Hepatic stellate cell (primary cell): ENCODE measurements at regions not wholly inside any gene's neighbourhood (a gene's known extent, or its start where the extent isn't known, plus 50 kb on each side); places are given as distances from the start of the nearest gene placed in this dataset.

ENCODE experiments used
- DNase-seq: peaks from one replicate; pipeline ENCODE4 v3.0.0; 2011; ENCODE audit warnings: low spot score

GRCh38 chr2:238654479-238655197, 193.2 kb upstream of the TWIST2 start:
- no peak for DNase-seq

GRCh38 chr2:238655198-238655860, 192.6 kb upstream of the TWIST2 start:
- DNase-seq, result no peak

- no peak for DNase-seq
Observed at GRCh38 chr2:238655974-238656722, 191.7 kb upstream of the TWIST2 start.

DNA sequence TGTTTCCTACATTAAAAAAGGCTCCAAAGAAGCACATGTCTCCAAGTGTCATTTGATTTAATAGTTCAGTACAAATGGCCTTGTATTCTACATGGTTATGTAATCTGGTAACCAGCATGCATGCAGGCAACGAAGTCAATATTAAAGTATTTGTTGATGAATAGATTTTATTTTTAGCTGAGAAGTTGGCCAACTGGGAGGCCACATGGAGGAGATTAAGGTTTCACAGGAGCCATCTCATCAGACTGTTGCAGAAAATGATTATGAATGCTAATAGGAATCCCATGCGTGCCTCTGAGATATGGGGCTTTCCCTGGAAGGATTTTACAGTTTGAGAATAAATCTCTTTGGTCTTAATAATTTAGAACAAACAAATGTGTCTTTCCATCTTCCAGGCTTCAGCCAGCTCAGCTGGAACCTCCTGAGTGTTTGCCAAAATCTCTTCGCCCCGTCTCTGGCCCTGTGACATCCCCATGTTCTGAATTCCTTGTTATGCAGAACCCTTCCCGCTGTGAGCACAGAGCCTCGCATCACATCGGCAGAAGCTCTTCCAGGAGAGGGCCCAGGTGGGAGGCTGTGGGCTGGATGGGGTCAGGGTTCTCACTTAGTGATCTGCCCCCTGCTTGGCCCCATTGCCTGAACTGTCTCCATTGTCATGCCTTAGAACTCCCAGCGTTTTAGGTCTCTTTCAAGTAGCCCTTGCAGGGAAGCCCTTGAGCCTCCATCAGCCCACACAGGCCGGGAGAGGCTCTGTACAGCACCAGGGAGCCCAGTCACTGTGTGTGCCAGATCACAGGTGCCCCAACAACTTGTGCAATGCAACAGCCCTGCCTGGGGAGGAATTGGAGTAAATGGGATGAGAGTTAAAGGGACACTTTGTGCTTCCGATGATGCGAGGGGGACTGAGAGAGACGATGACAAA, 190.5 kb upstream of the TWIST2 start:
- DNase-seq, result no peak

- no peak for DNase-seq
Observed at GRCh38 chr2:238658054-238658407, 189.9 kb upstream of the TWIST2 start.

GRCh38 chr2:238658820-238659219, 189.1 kb upstream of the TWIST2 start:
- no peak for DNase-seq

- DNase-seq, result no peak
Observed at GRCh38 chr2:238659231-238659630, 188.7 kb upstream of the TWIST2 start.

DNA sequence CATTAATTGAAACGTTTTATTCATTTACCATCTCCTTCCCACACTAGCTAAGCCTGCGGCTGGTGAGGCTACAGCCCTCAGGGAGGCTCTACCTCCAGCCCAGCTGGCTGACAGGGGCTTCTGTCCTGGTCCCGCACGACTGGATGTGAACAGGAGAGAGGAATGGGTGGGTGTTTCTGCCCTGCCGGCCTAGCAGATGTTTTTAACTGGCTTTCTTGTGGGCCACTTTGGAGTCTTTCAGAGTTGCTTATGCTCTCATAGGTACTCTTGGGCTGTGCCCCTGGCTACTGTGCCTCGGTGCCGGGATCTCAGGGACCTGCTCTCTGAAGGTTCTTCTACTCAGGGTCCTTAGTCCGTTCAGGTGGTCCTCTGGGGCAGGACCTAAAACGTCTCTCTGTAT, 184.3 kb upstream of the TWIST2 start:
- no peak for DNase-seq

GRCh38 chr2:238665919-238666318, 182.0 kb upstream of the TWIST2 start:
- DNase-seq, result no peak

DNA sequence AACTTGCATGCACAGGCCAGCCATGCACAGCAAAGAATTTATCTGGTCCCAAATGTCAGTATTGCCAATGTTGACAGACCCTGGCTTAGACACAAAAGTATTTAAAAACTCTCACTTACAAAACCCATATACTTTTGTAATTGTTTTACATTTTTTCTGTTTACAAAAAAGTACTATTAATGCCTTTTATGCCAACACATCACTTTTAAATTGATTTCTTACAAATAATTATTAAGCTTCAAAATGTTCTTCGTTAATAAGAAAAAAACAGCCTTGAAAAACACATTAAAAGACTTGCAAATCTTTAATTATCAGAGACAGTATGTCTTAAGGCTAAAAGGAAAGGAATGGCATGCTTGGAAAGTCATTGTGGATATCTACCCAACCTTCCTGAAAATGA, 181.3 kb upstream of the TWIST2 start:
- DNase-seq, result no peak

DNA sequence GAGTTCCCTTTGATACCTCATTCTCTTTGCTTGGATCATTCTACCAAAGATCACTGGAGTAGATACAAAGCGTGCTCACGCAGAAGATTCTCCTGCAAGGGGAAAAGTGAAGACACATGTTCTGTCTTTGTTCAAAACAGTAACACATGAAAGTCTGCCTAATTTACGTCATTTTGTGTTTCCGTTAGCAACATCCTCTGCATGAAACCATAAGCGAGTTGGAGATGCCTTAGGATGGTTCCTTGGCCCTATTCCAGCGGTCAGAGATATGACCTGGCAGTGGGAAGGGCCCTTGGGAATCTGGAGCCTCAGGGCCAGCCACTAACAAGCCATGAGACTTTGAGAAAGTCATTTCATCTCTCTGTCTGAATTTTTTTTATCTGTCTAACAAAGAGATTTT, 180.9 kb upstream of the TWIST2 start:
- DNase-seq, result no peak

- DNase-seq, result no peak
Observed at GRCh38 chr2:238667639-238668038, 180.2 kb upstream of the TWIST2 start.

- no peak for DNase-seq
Observed at GRCh38 chr2:238668426-238668825, 179.5 kb upstream of the TWIST2 start.

DNA sequence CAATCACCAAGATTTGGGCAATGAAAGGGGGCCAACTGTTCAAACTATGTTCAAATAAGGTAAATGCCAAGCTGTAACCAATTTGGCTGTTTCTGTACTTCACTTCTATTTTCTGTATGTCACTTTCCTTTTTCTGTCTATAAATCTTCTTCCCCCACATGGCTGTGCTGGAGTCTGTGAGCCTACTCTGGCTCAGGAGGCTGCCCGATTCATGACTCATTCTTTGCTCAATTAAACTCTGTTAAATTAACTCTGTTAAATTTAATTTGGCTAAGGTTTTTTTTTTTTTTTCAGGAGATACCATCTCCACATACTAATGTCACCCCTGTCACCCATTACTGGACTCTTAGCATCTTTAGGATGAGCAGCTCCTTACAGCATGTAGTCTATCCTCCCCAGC, 178.8 kb upstream of the TWIST2 start:
- DNase-seq, result no peak

DNA sequence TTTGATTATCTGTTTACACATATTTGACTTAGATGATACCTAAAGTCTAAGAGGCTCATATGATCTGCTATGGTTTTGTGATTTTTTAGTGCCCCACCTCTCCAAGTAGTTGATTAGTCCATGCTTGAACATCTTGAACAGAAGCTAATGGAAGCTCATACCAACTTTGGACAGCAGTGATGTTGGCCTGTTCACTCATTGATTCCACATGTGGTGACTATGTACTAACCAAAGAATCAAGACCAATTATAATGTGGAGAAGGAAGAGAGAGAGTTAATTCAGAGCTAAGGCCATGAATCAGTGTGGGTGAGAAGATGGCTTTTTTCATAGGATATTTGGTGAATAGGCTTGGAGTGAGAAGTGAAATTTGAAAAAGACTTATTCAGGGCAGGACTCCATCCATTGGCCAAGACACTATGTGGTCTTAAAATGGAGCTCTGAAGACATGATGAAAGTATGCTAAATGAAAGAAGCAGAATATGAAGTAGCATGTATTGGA, 178.3 kb upstream of the TWIST2 start:
- no peak for DNase-seq

DNA sequence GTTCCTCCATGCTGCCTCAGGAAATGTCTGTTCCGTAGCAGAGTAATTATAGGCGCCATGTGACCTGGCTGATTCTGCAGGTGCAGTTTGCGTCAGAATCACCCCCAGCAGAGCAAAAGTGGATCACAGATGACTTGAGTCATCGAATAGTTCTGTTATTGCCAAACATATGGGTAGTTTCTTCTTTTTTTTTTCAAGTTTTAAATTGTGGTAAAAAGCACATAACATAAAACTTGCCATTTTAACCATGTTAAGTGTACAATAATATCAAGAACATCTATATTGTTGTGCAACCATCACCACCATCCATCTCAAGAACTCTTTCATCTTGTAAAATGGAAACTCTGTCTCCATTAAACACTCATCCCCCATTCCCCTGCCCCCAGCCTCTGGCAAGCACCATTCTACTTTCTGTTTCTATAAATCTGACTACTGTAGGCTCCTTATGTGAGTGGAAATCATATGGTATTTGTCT, 177.7 kb upstream of the TWIST2 start:
- no peak for DNase-seq

DNA sequence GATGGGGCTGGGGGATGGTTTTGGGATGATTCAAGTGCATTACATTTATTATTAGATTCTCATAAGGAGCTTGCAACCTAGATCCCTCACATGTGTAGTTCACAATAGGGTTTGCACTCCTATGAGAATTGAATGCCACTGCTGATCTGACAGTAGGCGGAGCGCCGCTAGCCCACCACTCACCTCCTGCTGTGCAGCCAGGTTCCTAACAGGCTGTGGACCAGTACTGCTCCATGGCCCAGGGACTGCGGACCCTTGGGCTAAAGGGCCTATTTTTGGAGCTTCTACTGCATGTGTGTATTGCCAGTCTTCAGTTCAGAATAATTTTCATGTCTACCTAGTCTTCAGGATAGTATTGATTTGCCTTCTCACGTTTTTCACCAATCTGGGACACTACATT, 165.3 kb upstream of the TWIST2 start:
- no peak for DNase-seq

GRCh38 chr2:238684362-238685326, 163.2 kb upstream of the TWIST2 start:
- DNase-seq, result peak; percentile 83

GRCh38 chr2:238685327-238685709, 162.6 kb upstream of the TWIST2 start:
- no peak for DNase-seq

DNA sequence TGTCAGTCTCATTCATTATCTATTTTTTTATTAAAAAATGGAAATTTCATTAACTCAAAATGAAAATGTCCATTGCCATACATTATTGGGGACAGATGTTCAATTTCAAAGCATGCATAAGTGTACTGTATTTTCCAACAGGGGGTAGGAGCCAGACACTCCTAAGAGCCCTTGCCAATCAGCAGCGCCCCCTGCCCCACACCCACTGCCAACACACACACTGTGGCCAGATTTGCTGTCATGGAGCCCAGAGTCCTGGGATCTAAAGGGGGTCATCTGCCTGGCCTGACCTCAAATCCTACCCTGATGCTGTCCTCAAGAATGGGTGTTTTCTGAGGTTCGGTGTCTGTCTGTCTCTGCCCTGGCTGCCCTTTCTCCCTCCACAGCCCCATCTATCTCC, 162.2 kb upstream of the TWIST2 start:
- DNase-seq, result no peak

DNA sequence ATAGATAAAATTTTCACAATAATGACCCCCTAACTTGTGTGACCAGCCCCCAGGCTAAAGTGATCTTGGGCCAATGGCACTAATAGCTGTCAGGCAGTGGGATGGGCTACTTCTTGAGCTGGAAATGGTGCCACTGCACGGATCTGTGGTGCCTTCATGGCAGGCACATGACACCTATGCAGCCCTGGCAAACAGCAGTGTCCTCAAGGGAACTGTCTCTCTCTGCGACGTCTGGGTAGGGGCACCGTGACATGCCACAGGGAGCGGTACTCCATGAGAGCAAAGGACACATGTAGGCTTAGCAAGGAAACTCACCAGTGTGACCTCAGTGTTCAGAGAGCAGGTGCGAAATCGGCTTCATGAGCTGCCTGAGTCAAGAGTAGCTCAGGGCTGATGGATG, 161.7 kb upstream of the TWIST2 start:
- DNase-seq, result no peak
